NCI-H446 treated with DMSO at 0.1 percent for 48 hours (cell line): ENCODE measurements at regions not wholly inside any gene's neighbourhood (a gene's known extent, or its start where the extent isn't known, plus 50 kb on each side); places are given as distances from the start of the nearest gene placed in this dataset.
"Not testable (repeated sequence)": the region's sequence is repeated elsewhere in the genome, so short reads cannot be mapped to it uniquely, and the experiment has no call there.

Source experiments
- DNase-seq: peaks from one replicate; lab custom pipeline; 2025; lab: John Stamatoyannopoulos, UW

DNA sequence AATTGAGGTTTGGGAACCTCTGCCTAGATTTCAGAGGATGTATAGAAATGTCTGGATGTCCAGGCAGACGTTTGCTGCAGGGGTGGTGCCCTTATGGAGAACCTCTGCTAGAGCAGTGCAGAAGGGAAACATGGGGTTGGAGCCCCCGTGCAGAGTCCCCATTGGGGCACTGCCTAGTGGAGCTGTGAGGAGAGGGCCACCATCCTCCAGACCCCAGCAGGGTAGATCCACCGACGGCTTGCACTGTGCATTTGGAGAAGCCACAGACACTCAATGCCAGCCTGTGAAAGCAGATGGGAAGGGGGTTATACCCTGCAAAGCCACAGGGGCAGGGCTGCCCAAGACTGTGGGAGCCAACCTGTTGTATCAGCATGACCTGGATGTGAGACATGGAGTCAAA lies 354.6 kb downstream of the ZNF326 start:
- no peak for DNase-seq

DNA sequence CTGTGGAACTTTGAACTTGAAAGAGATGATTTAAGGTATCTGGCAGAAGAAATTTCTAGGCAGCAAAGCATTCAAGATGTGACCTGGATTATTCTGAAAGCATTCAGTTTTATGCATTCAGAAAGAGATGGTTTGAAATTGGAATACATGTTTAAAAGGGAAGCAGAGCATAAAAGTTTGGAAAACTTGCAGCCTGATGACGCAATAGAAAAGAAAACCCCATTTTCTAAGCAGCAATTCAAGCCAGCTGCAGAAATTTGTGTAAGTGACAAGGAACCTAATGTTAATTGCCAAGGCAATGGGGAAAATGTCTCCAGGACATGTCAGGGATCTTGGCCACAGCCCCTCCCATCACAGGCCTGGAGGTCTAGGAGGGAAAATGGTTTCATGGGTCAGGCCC lies 354.0 kb downstream of the ZNF326 start:
- no peak for DNase-seq

DNA sequence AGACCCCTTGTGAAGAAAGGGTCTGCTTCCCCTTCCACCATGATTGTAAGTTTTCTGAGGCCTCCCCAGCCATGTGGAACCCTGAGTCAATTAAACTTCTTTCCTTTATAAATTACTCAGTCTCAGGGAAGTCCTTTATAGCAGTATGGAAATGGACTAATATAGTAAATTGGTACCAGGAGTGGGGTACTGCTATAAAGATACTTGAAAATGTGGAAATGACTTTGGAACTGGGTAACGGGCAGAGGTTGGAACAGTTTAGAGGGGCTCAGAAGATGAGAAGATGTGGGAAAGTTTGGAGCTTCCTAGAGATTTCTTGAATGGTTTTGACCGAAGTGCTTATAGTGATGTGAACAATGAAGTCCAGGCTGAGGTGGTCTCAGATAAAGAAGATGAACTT lies 353.5 kb downstream of the ZNF326 start:
- DNase-seq: not testable (repeated sequence)

DNA sequence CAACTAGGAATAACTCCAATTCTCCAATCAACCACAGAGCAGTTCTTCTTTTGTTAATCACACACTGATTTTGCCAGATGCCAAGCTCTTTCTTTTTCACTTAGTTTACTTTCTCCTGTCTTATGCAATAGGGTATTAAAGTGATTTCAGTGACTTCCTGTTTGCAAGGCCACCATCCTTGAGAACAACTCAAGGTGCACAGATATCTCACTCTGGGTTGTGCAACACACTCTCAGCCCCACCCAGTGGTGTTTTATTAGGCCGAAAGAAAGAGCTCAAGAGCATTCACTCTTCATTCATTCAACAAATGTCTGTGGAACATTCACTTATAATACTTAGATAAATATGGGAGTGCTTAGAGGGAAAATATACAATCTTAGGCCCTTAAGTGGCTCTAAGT lies 352.5 kb downstream of the ZNF326 start:
- no peak for DNase-seq

DNA sequence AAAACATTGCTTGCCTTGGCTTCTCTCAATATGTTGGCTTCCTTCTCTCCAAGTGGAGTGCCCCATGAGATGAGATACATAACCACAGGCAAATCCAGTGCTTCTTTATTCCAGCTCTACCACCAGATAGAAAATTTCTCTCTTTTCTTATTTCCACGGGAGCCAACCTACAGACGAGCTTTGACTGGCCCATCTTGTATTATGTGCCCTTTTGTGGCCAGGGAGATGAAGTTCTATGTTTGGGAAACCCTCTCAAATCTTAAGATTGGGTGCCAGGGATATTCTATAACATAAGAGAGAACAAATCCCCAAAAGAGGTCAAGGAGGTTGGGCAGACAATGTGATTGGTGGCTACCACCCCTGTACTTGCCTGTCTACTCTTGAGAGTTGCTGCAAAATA lies 351.8 kb downstream of the ZNF326 start:
- no peak for DNase-seq

DNA sequence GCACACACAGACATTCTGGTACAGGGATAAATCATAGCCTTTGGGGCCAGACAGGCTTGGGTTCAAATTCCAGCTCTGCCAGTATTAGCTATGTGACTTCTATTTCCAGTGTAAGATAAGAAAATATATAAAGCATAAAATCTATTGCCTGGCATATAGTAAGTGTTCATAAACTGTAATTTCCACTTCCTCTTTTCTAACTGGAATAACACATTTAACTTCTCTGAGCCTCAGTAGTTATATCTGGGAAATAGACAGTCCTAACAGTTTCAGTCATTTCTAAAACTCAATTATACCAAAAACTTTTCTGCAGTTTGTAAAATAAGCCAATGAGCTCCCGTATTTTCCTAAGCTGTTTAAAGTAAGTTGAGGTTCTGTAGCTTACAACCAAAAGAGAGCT lies 351.4 kb downstream of the ZNF326 start:
- no peak for DNase-seq

DNA sequence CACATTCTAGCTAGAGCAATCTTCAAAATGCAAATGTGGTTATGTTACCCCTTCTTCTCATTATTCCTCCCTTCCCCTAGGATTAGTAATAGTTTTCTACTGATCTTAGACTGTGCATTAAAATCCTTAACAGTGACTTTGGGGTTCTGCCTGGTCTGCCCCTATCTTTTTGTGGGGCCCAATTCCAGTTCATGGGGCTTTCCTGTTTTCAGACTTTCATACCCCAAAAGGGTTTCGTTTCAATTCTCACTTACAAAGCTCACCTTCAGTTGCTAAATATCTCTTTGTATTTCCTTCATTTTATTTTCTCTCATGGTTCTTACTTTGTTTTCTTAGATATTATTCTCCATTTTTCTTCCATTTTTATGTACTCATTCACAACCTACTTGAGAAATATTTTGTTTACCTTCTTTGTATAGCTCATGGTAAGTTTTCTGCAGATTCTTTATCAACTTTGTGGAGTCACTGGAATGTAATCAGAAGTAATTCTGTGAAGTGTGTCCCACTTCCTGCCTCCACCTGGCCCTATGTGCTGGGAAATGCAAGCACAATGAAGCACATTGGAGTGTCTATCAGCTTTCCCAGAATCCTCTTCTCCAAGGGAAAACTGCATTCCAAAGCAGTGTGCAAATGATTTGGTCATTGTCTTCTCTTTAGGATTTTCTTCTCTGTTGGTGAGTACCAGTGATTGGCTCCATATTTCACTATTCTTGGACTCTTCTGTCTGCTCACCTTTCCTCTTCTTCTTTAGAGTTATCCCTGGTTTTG lies 350.2 kb downstream of the ZNF326 start:
- DNase-seq: no peak

DNA sequence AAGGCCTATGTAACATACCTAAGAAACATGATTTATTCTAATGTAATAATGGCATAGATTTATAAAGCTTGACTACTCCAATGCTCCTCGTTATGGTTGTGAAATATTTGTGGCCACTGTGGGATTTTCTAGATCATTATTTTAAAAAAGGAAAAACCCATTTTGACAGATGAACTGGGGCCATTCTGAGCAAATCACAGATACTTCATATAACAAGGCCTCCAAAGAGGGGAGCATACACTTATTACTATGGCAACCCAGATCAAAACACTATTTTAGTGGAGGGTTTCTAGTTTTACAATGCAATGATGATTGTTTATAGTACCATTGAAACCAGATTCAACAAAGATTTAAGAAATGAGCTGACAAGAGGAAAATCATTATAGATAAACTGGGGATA lies 346.6 kb downstream of the ZNF326 start:
- DNase-seq: no peak

DNA sequence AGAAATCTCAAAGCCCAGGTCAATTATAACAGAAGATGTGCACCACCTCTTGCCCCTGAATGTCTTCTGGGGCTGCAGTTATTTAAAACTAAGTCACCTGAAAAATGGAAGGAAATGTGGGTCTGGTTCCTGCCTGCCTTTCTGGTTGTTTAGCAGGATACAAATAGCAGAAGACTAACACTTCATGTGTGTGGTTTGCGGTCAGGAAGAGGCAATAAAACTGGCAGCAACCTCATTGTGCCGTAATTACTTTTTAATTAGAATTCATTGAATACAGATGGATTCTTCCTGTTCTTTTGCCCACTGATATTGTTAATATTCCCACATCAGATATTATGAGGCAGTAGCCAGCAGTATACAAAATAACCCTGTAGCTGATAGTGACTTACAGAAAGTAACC lies 345.7 kb downstream of the ZNF326 start:
- DNase-seq: no peak

DNA sequence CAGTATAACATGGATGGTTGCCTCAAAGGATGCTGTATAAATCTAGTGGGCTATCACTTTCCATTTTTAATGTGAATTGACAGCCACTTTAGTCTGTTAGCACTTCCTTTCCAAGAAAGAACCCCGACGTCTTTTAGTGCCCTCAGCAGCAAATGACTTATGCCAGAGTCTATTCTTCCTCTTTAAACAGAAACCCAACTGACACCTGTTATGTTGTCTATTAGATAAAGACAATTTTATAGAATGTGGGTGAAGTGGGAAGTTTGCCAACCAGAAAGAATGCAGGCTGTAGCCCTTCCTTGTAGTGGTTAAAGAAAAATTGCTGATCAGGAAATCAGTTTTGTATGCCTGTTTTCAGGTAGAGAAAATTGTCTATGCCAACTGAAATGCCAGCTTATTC lies 344.9 kb downstream of the ZNF326 start:
- DNase-seq: no peak

DNA sequence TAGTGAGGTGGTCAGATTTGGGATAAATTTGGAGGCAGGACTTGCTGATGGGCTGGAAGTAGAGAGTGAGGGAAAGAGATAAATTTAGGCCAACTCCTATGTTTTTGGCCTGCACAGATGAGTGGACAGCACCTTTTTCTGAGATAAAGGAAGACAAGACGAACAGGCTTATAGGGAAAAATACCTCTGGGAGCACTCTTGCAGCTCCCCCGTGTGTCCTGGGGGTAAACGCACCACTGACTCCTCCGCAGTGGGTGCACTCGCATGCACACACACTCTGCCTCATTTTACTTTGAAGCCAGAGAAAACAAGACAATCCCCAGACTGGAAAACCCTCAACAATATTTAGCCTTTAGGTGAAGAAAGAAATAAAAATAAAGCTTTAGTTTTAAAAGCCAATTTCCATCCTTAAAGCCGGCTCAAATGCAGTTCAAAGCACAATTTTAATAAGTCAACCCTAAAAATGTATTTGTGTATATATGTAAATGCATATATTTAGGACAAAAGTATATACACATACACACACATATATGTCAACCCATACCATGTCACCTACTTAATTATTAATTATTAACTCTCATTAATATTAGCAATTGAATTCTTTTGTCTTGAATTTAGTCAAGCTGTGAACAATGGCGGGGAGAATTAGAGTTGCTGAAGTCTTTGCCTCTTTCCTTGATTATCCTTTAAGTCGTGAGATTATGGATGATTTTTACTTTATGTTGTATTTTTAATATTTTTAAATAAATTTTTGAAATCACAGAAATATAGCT lies 341.8 kb downstream of the ZNF326 start:
- DNase-seq: no peak

DNA sequence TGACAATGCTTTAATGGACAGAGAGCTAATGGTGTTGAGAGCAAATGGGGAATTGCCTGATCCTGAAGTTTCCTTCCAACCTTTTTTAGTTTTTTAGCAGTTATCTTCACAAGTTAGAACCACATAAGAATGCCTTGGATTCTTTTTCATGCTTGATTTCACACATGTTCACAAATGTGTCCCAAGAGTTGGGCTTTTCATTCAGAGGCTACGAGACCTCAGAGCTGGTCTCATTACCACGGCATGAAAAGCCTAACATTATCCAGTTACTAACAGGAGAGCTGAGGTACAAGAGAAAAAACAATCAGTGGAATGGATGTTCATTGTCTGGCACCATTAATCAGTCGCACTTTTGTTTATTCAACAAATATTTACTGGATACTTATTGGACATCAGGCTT lies 340.6 kb downstream of the ZNF326 start:
- no peak for DNase-seq

DNA sequence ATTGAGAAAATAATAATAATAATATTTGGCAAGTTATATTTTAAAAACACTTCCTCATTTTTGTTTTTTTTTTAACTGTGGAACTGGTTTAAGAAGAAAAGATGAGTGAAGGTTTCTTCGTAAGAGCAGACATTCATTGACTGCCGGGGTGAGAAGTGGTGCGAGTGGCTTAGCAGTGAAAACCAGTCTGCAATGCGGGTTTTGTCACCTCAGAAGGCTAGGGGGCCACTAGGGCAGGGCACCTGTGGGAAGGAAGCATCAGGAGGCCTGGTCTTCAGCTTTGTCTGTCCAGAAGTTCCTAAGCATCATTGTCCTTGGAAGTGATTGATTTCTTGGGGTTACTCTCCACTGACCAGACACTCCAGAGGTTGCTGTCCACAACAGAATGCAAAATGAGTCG lies 339.2 kb downstream of the ZNF326 start:
- DNase-seq: no peak

DNA sequence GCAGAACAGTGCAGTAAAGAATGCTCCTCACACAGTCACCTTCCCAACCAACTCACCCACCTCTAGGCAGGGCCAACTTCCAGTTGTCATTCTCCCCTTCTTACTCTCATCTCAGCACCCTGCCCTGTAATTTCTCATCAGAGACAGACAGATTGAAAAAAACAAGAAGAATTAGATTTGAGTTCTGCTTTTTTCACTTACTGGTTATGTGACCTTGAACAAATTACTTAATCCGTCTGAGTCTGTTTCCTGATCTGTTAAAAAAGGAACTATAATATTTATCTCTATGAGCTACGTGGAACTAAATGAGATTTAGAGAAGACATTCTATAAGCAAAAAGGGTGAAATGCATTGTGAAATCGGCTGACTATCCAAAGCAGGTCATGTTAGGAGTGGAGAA lies 330.3 kb downstream of the ZNF326 start:
- DNase-seq: no peak

DNA sequence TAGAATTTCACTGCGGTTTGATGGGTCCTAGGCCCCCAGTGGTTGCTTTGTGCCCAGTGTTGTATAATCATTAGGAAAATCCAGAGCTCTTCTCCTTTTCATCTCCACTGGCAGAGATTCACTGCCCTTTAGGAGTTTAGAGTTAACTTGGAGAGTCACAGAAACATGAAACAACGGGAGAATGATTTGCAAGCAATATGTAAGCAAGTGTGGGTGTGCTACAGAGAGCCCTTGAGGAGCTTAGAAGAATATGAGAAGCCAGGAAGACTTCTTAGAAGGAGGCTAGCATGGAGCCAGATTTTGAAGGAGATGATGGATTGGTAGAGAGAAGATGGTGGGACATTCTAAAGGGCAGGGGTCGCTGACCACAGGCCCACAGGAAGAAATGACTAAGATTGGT lies 327.3 kb downstream of the ZNF326 start:
- no peak for DNase-seq

DNA sequence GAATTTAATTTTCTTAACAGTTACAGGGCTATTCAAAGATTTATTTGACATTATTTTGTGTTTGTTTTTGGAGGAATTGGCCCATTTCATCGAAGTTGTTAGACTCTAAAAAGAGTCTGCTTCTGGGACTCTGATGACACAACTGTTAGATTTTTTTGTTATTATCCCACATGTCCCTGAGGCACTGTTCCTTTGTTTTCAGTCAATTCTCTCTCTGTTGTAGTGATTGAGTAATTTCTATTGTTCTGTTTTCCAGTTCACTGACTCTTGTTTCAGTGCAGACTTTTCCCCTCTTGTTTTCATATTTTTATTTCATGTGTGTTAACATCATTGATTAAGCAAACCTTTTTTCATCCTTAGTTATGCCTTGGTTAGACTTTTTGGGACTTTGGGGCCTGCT lies 325.0 kb downstream of the ZNF326 start:
- no peak for DNase-seq

DNA sequence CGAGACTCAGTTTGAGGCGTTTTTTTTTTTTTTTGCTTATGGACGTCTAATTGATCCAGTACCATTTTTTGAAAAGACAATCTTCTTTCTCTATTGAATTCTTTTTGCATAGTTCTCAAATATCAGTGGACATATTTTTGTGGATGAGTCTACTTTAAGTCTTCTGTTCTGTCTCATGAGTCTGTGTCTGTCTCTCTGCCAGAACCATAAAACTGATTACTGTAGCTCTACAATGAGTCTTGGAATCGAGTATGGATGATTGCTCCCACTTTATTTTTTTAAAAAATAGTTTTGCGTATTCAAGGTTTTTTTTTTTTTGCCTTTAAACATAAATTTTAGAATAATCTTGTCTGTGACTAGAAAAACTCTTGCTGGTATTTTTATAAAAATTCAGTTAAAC lies 323.5 kb downstream of the ZNF326 start:
- peak; percentile 10 for DNase-seq

DNA sequence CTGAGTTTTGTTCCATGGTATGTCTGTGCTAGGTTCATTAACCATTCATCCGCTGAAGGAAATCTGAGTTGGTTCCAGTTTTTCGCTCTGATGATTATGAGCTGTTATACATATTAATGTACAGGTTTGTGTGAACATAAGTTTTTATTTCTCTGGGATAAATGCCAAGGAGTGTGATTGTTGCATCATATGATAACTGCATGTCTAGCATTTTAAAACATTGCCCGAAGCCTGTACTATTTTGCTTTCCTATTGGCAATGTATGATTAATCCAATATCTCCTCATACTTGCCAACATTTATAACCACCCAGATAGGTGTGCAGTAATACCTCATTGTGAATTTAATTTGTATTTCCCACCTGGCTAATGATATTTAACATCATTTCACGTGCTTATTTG lies 322.7 kb downstream of the ZNF326 start:
- peak; percentile 52 for DNase-seq

DNA sequence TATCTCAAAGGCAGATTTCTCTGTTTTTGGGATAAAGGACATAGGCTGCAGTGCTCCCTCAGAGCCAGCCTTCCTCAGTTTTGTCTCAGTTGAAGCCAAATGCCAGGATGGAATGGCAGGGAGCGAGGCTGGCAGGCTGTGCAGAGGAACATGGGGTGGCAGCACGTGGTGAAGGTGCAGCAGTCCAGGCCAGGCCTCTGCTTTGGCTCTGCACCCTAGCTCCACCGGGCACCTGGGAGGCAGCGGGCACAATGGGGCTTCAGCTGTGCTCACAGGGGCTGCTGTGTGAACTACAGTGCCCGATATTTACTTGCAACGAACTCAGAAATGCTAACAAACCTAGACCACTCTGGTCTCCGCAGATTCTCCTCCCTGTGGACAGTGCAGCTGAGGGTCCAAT lies 319.6 kb downstream of the ZNF326 start:
- no peak for DNase-seq

DNA sequence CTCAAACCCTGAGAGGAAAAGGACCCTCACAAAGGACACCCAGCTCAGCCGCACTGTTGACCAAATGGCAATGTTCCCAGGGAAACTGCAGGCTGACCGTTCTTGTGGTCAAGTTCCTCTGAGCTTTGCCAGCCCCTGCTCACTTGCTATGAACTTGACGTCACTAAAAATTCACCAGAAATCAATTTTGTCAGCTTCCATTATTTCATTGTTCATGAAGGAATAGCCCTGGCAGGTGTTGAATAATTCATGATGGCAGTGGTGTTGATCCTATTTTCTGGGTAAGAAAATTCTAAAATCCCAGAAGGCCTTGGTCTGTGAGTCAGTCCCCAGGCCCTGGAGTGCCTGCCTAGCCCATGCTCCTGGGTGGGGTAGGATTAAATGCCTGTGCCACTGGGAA lies 318.9 kb downstream of the ZNF326 start:
- no peak for DNase-seq

DNA sequence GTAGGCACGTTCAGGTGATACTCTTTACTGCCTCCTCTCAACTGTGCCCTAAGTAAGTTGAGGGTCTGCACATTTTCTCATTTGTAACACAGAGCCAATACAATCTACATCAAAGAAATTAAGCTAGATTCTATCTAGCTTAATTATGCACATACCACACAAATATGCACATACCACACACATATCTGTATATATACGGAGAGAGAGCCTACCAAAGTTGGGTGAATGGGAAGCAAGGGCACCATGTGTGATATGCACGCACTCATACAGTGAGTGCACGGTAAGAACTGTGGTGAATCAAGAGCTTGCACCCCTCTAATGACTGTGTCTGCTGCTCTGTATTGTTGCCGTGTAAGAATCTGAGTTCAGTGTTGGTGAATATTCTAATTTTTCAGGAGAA lies 314.9 kb downstream of the ZNF326 start:
- DNase-seq: no peak

DNA sequence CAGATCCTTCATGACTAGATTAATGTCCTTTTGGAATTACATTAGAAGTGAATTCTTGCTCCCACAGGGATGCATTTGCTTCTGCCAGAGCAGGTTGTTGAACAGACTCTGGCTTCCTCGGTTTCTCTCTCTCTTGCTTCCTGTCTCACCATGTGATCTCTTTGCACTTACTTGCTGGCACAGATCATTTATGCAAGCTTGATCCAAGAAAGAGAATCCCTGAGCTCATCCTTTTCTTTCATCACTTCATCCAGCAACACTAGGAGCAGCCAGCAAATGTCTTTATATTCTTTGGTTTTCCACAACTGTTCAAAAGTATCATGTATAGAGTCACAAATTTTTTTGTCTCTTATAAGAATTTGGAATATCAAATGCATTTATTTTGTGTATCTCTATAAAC lies 313.5 kb downstream of the ZNF326 start:
- DNase-seq: peak; percentile 35

DNA sequence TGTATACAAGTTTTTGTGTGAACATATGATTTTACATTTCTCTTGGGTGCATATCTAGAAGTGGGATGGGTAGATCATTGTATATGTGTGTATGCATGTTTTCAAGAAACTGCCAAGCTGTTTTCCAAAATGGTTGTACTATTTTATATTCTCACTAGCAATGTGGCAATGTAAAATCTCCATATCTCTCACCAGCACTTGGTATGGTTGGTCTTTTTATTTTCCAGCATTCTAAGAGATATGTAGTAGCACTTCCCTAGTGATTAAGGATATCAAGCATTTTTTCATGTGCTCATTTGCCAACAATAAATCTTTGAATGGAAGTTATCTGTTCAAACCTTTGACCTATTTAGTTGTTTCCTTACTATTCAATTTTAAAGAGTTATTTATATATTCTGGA lies 310.7 kb downstream of the ZNF326 start:
- no peak for DNase-seq

DNA sequence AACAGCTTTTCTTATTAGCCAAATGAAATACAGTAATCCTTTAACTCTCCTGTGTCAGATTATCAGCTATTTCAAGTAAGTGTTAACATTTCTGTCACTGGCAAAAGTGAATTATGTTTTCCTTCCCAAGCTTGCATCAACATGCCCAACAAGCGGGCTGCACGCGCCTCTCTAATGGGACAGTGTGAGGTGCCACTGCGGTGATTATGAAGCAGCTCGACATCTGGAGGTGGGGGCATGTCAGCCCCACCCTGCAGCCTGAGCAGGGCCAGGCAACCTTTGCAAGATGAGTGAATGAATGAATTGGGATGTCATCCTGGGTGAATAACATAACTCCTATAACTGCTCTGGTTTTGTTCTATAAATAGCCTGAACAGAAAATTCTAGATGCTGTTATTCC lies 301.4 kb downstream of the ZNF326 start:
- no peak for DNase-seq
